GM23338 (cell line): ENCODE measurements at regions not wholly inside any gene's neighbourhood (a gene's known extent, or its start where the extent isn't known, plus 50 kb on each side); places are given as distances from the start of the nearest gene placed in this dataset.

Experiments
- ATAC-seq: fragments of 200-7000 bp; cut with Tn5 transposase; 3 replicates; pipeline ENCODE4 v1.9.1; 2020
- DNase-seq: peaks from one replicate; pipeline ENCODE4 v3.0.0-alpha.2; 2015; ENCODE audit warnings: low spot score
- H2AFZ ChIP-seq: fragments of 200-600 bp; sonication (generic); 2 replicates; pipeline ENCODE4 v1.8.0; 2016; ENCODE audit warnings: antibody characterized with exemption, mild to moderate bottlenecking, moderate library complexity
- H3F3A ChIP-seq: fragments of 200-600 bp; sonication (generic); replicated peaks from 2 replicates; pipeline ENCODE4 v1.8.0; 2017; ENCODE audit warnings: antibody characterized with exemption, mixed run types, low read depth
- H3K27ac ChIP-seq: fragments of 200-600 bp; sonication (generic); 2 replicates; pipeline ENCODE4 v1.6.1; 2016; ENCODE audit warnings: low read depth
- H3K27me3 ChIP-seq: fragments of 200-600 bp; sonication (generic); 2 replicates; pipeline ENCODE4 v1.8.0; 2016; ENCODE audit warnings: mild to moderate bottlenecking, mixed run types, moderate library complexity; ENCODE audit not compliant: insufficient read depth
- H3K36me3 ChIP-seq: fragments of 200-600 bp; sonication (generic); 2 replicates; pipeline ENCODE4 v1.8.0; 2016; ENCODE audit warnings: mild to moderate bottlenecking; ENCODE audit not compliant: insufficient read depth
- H3K4me1 ChIP-seq: fragments of 200-600 bp; sonication (generic); 2 replicates; pipeline ENCODE4 v1.8.0; 2016; ENCODE audit warnings: mild to moderate bottlenecking, moderate library complexity; ENCODE audit not compliant: insufficient read depth
- H3K4me2 ChIP-seq: fragments of 200-600 bp; sonication (generic); 2 replicates; pipeline ENCODE4 v1.7.1; 2017; ENCODE audit warnings: mixed run types
- H3K4me3 ChIP-seq: fragments of 200-600 bp; sonication (generic); 2 replicates; pipeline ENCODE4 v1.6.1; 2016; ENCODE audit warnings: mixed run types
- H3K79me2 ChIP-seq: fragments of 200-600 bp; sonication (generic); replicated peaks from 2 replicates; pipeline ENCODE4 v1.8.0; 2017; ENCODE audit warnings: mild to moderate bottlenecking; ENCODE audit not compliant: insufficient read depth
- H3K9me2 ChIP-seq: fragments of 200-600 bp; sonication (generic); 2 replicates; pipeline ENCODE4 v1.8.0; 2017; ENCODE audit not compliant: insufficient read depth
- H4K20me1 ChIP-seq: fragments of 200-600 bp; sonication (generic); replicated peaks from 2 replicates; pipeline ENCODE4 v1.8.0; 2017; ENCODE audit warnings: mild to moderate bottlenecking; ENCODE audit not compliant: insufficient read depth
- H3K27ac Mint-ChIP-seq: 2 replicates; pipeline ENCODE4 v1.8.0; 2020; ENCODE audit warnings: inconsistent platforms, mild to moderate bottlenecking, moderate library complexity, mixed read lengths
- H3K27me3 Mint-ChIP-seq: 3 replicates; pipeline ENCODE4 v1.8.0; 2022; ENCODE audit warnings: low read depth, mild to moderate bottlenecking, moderate library complexity, mixed read lengths, inconsistent platforms; ENCODE audit not compliant: insufficient read depth, poor library complexity
- H3K36me3 Mint-ChIP-seq: 3 replicates; pipeline ENCODE4 v1.8.0; 2021; ENCODE audit warnings: low read depth, mild to moderate bottlenecking, inconsistent platforms, moderate library complexity, mixed read lengths
- H3K4me1 Mint-ChIP-seq: 3 replicates; pipeline ENCODE4 v1.8.0; 2020; ENCODE audit warnings: mild to moderate bottlenecking, inconsistent platforms, mixed read lengths
- H3K4me3 Mint-ChIP-seq: 3 replicates; pipeline ENCODE4 v1.8.0; 2021; ENCODE audit warnings: moderate library complexity, mild to moderate bottlenecking, inconsistent platforms, mixed read lengths
- H3K9me3 Mint-ChIP-seq: 3 replicates; pipeline ENCODE4 v1.8.0; 2020; ENCODE audit warnings: moderate library complexity, mild to moderate bottlenecking, inconsistent platforms, mixed read lengths
- CREB1 ChIP-seq: fragments of 250-450 bp; sonication (Bioruptor Pico); IDR thresholded peaks from 2 replicates; pipeline ENCODE4 v1.5.0; 2020; ENCODE audit warnings: low read depth, mild to moderate bottlenecking, moderate library complexity
- EZH2 ChIP-seq: fragments of 200-600 bp; sonication (generic); IDR thresholded peaks from one replicate; pipeline ENCODE4 v1.8.0; 2017; ENCODE audit warnings: antibody characterized with exemption, mild to moderate bottlenecking, low read depth; ENCODE audit not compliant: unreplicated experiment
- EZH2phosphoT487 ChIP-seq: fragments of 200-600 bp; sonication (generic); IDR thresholded peaks from one replicate; pipeline ENCODE4 v1.8.1; 2018; ENCODE audit warnings: antibody characterized with exemption; ENCODE audit not compliant: unreplicated experiment
- JUNB ChIP-seq: IDR thresholded peaks from one replicate; pipeline ENCODE4 v1.6.1; 2016; ENCODE audit warnings: antibody characterized with exemption; ENCODE audit not compliant: unreplicated experiment
- NANOG ChIP-seq: IDR thresholded peaks from 2 replicates; pipeline ENCODE4 v1.6.1; 2016; ENCODE audit warnings: antibody characterized with exemption, borderline replicate concordance
- POLR2AphosphoS5 ChIP-seq: IDR thresholded peaks from 2 replicates; pipeline ENCODE4 v1.6.1; 2016; ENCODE audit warnings: antibody characterized with exemption, low read depth
- STAT1 ChIP-seq: IDR thresholded peaks from one replicate; pipeline ENCODE4 v1.6.1; 2016; ENCODE audit warnings: antibody characterized with exemption; ENCODE audit not compliant: unreplicated experiment
- ZNF114 ChIP-seq: fragments of 250-450 bp; sonication (Bioruptor Pico); IDR thresholded peaks from 2 replicates; pipeline ENCODE4 v1.5.0; 2020; ENCODE audit warnings: mild to moderate bottlenecking, moderate library complexity
- ZNF331 ChIP-seq: fragments of 250-450 bp; sonication (Bioruptor Pico); IDR thresholded peaks from 2 replicates; pipeline ENCODE4 v1.5.0; 2020; ENCODE audit warnings: low read depth, mild to moderate bottlenecking, moderate library complexity
- TF ChIP-seq, protein P1 (sequence below): fragments of 250-450 bp; sonication (Bioruptor Pico); IDR thresholded peaks from 2 replicates; pipeline ENCODE4 v1.5.0; 2020; ENCODE audit warnings: mild to moderate bottlenecking, moderate library complexity
- TF ChIP-seq, protein P2 (sequence below): IDR thresholded peaks from 2 replicates; pipeline ENCODE4 v1.6.1; 2016; ENCODE audit warnings: antibody characterized with exemption
- TF ChIP-seq, protein P3 (sequence below), 2 experiments: fragments of 200-600 bp in 1 of 2; sonication (generic) in 1 of 2; conservative IDR thresholded peaks; 2 replicates each; pipeline versions ENCODE4 v1.5.1 to v1.6.1; 2016 to 2017; ENCODE audit warnings: antibody characterized with exemption in 2 of 2, low read depth in 2 of 2, mild to moderate bottlenecking in 2 of 2, moderate library complexity in 1 of 2
- TF ChIP-seq, protein P4 (sequence below): IDR thresholded peaks from one replicate; pipeline ENCODE4 v1.6.1; 2018; ENCODE audit warnings: antibody characterized with exemption; ENCODE audit not compliant: unreplicated experiment

DNA sequence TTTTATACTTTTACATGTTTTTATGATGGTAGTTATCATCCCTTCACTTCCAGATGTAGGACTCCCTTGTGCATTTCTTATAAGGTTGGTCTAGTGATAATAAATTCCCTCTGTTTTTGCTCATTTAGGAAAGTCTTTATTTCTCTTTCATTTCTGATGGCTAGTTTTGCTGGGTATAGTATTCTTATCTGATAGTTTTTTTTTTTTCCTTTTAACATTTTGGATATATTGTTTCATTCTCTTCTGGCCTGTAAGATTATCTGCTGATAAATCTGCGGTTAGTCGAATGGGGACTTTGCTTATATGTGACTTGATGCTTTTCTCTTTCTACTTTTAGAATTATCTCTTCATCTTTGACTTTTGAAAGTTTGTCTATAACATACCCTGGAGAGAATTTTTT lies 153.1 kb upstream of the MPHOSPH6 start:
- Histone ChIP-seq H3K27me3 (no peaks in the 10 kb centered on the region), H3K27ac (no peak overlapping the region), H3K79me2 (no peaks in the 10 kb centered on the region), H3K36me3 (no peaks in the 10 kb centered on the region), H3K4me2 (no peak overlapping the region), H2AFZ (no peak overlapping the region), H3K9me2 (0 out of 2 replicates have a peak, but pooled peaks cover 4% of the 10 kb centered on the region), H3F3A (no peaks in the 10 kb centered on the region), H3K4me1 (no peaks in the 10 kb centered on the region), H4K20me1 (no peaks in the 10 kb centered on the region), H3K4me3 (no peak overlapping the region)
- Mint-ChIP-seq H3K27me3 (no peaks in the 10 kb centered on the region), H3K4me1 (no peaks in the 10 kb centered on the region), H3K27ac (no peak overlapping the region), H3K9me3 (peaks cover 14% of the 10 kb centered on the region), H3K36me3 (no peaks in the 10 kb centered on the region), H3K4me3 (no peak overlapping the region)
- no peak for ATAC-seq
- TF ChIP-seq EZH2phosphoT487 (no peak), CREB1 (no peak), JUNB (no peak), ZNF114 (CRISPR knock-in tag) (no peak), STAT1 (no peak), EZH2 (no peak), ZNF331 (no peak), NANOG (no peak), POLR2AphosphoS5 (no peak)
- TF ChIP-seq, protein P1, sequence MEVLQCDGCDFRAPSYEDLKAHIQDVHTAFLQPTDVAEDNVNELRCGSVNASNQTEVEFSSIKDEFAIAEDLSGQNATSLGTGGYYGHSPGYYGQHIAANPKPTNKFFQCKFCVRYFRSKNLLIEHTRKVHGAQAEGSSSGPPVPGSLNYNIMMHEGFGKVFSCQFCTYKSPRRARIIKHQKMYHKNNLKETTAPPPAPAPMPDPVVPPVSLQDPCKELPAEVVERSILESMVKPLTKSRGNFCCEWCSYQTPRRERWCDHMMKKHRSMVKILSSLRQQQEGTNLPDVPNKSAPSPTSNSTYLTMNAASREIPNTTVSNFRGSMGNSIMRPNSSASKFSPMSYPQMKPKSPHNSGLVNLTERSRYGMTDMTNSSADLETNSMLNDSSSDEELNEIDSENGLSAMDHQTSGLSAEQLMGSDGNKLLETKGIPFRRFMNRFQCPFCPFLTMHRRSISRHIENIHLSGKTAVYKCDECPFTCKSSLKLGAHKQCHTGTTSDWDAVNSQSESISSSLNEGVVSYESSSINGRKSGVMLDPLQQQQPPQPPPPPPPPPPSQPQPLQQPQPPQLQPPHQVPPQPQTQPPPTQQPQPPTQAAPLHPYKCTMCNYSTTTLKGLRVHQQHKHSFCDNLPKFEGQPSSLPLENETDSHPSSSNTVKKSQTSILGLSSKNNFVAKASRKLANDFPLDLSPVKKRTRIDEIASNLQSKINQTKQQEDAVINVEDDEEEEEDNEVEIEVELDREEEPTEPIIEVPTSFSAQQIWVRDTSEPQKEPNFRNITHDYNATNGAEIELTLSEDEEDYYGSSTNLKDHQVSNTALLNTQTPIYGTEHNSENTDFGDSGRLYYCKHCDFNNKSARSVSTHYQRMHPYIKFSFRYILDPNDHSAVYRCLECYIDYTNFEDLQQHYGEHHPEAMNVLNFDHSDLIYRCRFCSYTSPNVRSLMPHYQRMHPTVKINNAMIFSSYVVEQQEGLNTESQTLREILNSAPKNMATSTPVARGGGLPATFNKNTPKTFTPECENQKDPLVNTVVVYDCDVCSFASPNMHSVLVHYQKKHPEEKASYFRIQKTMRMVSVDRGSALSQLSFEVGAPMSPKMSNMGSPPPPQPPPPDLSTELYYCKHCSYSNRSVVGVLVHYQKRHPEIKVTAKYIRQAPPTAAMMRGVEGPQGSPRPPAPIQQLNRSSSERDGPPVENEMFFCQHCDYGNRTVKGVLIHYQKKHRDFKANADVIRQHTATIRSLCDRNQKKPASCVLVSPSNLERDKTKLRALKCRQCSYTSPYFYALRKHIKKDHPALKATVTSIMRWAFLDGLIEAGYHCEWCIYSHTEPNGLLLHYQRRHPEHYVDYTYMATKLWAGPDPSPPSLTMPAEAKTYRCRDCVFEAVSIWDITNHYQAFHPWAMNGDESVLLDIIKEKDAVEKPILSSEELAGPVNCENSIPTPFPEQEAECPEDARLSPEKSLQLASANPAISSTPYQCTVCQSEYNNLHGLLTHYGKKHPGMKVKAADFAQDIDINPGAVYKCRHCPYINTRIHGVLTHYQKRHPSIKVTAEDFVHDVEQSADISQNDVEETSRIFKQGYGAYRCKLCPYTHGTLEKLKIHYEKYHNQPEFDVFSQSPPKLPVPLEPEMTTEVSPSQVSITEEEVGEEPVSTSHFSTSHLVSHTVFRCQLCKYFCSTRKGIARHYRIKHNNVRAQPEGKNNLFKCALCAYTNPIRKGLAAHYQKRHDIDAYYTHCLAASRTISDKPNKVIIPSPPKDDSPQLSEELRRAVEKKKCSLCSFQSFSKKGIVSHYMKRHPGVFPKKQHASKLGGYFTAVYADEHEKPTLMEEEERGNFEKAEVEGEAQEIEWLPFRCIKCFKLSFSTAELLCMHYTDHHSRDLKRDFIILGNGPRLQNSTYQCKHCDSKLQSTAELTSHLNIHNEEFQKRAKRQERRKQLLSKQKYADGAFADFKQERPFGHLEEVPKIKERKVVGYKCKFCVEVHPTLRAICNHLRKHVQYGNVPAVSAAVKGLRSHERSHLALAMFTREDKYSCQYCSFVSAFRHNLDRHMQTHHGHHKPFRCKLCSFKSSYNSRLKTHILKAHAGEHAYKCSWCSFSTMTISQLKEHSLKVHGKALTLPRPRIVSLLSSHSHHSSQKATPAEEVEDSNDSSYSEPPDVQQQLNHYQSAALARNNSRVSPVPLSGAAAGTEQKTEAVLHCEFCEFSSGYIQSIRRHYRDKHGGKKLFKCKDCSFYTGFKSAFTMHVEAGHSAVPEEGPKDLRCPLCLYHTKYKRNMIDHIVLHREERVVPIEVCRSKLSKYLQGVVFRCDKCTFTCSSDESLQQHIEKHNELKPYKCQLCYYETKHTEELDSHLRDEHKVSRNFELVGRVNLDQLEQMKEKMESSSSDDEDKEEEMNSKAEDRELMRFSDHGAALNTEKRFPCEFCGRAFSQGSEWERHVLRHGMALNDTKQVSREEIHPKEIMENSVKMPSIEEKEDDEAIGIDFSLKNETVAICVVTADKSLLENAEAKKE (CRISPR knock-in tag), result no peak
- TF ChIP-seq, protein P2, sequence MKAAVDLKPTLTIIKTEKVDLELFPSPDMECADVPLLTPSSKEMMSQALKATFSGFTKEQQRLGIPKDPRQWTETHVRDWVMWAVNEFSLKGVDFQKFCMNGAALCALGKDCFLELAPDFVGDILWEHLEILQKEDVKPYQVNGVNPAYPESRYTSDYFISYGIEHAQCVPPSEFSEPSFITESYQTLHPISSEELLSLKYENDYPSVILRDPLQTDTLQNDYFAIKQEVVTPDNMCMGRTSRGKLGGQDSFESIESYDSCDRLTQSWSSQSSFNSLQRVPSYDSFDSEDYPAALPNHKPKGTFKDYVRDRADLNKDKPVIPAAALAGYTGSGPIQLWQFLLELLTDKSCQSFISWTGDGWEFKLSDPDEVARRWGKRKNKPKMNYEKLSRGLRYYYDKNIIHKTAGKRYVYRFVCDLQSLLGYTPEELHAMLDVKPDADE, result no peak
- TF ChIP-seq, protein P3, sequence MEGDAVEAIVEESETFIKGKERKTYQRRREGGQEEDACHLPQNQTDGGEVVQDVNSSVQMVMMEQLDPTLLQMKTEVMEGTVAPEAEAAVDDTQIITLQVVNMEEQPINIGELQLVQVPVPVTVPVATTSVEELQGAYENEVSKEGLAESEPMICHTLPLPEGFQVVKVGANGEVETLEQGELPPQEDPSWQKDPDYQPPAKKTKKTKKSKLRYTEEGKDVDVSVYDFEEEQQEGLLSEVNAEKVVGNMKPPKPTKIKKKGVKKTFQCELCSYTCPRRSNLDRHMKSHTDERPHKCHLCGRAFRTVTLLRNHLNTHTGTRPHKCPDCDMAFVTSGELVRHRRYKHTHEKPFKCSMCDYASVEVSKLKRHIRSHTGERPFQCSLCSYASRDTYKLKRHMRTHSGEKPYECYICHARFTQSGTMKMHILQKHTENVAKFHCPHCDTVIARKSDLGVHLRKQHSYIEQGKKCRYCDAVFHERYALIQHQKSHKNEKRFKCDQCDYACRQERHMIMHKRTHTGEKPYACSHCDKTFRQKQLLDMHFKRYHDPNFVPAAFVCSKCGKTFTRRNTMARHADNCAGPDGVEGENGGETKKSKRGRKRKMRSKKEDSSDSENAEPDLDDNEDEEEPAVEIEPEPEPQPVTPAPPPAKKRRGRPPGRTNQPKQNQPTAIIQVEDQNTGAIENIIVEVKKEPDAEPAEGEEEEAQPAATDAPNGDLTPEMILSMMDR (conservative IDR thresholded peaks at IDR 0.05; ENCODE audit: low read depth in 2 of 2), result no peak
- TF ChIP-seq, protein P4, sequence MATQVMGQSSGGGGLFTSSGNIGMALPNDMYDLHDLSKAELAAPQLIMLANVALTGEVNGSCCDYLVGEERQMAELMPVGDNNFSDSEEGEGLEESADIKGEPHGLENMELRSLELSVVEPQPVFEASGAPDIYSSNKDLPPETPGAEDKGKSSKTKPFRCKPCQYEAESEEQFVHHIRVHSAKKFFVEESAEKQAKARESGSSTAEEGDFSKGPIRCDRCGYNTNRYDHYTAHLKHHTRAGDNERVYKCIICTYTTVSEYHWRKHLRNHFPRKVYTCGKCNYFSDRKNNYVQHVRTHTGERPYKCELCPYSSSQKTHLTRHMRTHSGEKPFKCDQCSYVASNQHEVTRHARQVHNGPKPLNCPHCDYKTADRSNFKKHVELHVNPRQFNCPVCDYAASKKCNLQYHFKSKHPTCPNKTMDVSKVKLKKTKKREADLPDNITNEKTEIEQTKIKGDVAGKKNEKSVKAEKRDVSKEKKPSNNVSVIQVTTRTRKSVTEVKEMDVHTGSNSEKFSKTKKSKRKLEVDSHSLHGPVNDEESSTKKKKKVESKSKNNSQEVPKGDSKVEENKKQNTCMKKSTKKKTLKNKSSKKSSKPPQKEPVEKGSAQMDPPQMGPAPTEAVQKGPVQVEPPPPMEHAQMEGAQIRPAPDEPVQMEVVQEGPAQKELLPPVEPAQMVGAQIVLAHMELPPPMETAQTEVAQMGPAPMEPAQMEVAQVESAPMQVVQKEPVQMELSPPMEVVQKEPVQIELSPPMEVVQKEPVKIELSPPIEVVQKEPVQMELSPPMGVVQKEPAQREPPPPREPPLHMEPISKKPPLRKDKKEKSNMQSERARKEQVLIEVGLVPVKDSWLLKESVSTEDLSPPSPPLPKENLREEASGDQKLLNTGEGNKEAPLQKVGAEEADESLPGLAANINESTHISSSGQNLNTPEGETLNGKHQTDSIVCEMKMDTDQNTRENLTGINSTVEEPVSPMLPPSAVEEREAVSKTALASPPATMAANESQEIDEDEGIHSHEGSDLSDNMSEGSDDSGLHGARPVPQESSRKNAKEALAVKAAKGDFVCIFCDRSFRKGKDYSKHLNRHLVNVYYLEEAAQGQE, result no peak
- DNase-seq, result no peak
